Mesendoderm (in vitro differentiated cells): ENCODE measurements at regions not wholly inside any gene's neighbourhood (a gene's known extent, or its start where the extent isn't known, plus 50 kb on each side); places are given as distances from the start of the nearest gene placed in this dataset.
A peak's percentile ranks its signal among the peaks of the same experiment; 100 is the strongest.

Experiments
- DNase-seq: peaks from one replicate; pipeline ENCODE4 v3.0.0; 2013
- H2AK5ac ChIP-seq: 2 replicates; pipeline ENCODE4 v1.6.1; 2013; ENCODE audit warnings: low read length, inconsistent platforms
- H2BK120ac ChIP-seq: 2 replicates; pipeline ENCODE4 v1.6.1; 2013; ENCODE audit warnings: low read depth, mild to moderate bottlenecking, low read length, moderate library complexity, mixed read lengths
- H2BK15ac ChIP-seq: replicated peaks from 2 replicates; pipeline ENCODE4 v1.6.1; 2013; ENCODE audit warnings: low read depth, mild to moderate bottlenecking, moderate library complexity
- H2BK5ac ChIP-seq: 2 replicates; pipeline ENCODE4 v1.6.1; 2013; ENCODE audit warnings: low read length, inconsistent platforms
- H3K18ac ChIP-seq: 2 replicates; pipeline ENCODE4 v1.6.1; 2013; ENCODE audit warnings: mild to moderate bottlenecking, low read length, mixed read lengths
- H3K23ac ChIP-seq: one replicate; pipeline ENCODE4 v1.6.1; 2013; ENCODE audit warnings: low read length
- H3K27ac ChIP-seq: 2 replicates; pipeline ENCODE4 v1.5.1; 2013; ENCODE audit warnings: low read depth, mild to moderate bottlenecking, inconsistent platforms, low read length, moderate library complexity
- H3K27me3 ChIP-seq: 2 replicates; pipeline ENCODE4 v1.6.1; 2013; ENCODE audit warnings: low read length, control low read depth, mild to moderate bottlenecking, inconsistent platforms; ENCODE audit not compliant: insufficient read depth, poor library complexity
- H3K36me3 ChIP-seq: 2 replicates; pipeline ENCODE4 v1.6.1; 2013; ENCODE audit warnings: low read length, inconsistent platforms; ENCODE audit not compliant: control insufficient read depth, insufficient read depth
- H3K4ac ChIP-seq: one replicate; pipeline ENCODE4 v1.6.1; 2013; ENCODE audit warnings: low read depth, mild to moderate bottlenecking, low read length, moderate library complexity
- H3K4me1 ChIP-seq: 2 replicates; pipeline ENCODE4 v1.6.1; 2013; ENCODE audit warnings: low read depth, low read length, inconsistent platforms; ENCODE audit not compliant: control insufficient read depth
- H3K4me2 ChIP-seq: 2 replicates; pipeline ENCODE4 v1.6.1; 2013; ENCODE audit warnings: low read length
- H3K4me3 ChIP-seq: 2 replicates; pipeline ENCODE4 v1.5.1; 2013; ENCODE audit warnings: mild to moderate bottlenecking, low read length
- H3K56ac ChIP-seq: one replicate; pipeline ENCODE4 v1.6.1; 2013; ENCODE audit warnings: low read length
- H3K79me1 ChIP-seq: 2 replicates; pipeline ENCODE4 v1.6.1; 2013; ENCODE audit warnings: low read length, inconsistent platforms
- H3K79me2 ChIP-seq: 2 replicates; pipeline ENCODE4 v1.6.1; 2013; ENCODE audit warnings: mild to moderate bottlenecking, low read length; ENCODE audit not compliant: control insufficient read depth, insufficient read depth
- H3K9ac ChIP-seq: 2 replicates; pipeline ENCODE4 v1.6.1; 2013; ENCODE audit warnings: low read length, inconsistent platforms
- H4K5ac ChIP-seq: one replicate; pipeline ENCODE4 v1.6.1; 2013; ENCODE audit warnings: low read length
- H4K8ac ChIP-seq: one replicate; pipeline ENCODE4 v1.6.1; 2013; ENCODE audit warnings: low read depth, mild to moderate bottlenecking, control low read depth, low read length, moderate library complexity
- WGBS: extraction: QIAGEN DNeasy Blood & Tissue Kit; methylation state at CpG from one replicate; pipeline ENCODE4 v1.1.7; 2013; ENCODE audit warnings: low lambda C conversion rate, missing lambda C conversion rate; ENCODE audit not compliant: insufficient coverage; ENCODE audit errors: extremely low coverage; 5-methylcytosine and 5-hydroxymethylcytosine counted together

- Histone ChIP-seq H4K8ac (no peak overlapping the region), H4K5ac (no peak overlapping the region), H2BK120ac (no peak overlapping the region), H3K4me3 (no peak overlapping the region), H2BK15ac (no peak overlapping the region), H2AK5ac (no peak overlapping the region), H3K27ac (no peak overlapping the region), H3K56ac (no peak overlapping the region), H3K79me1 (no peaks in the 10 kb centered on the region), H3K79me2 (no peaks in the 10 kb centered on the region), H3K4me2 (no peak overlapping the region), H3K18ac (no peak overlapping the region), H3K9ac (no peak overlapping the region), H3K27me3 (no peaks in the 10 kb centered on the region), H2BK5ac (no peak overlapping the region), H3K23ac (no peak overlapping the region), H3K4me1 (no peaks in the 10 kb centered on the region), H3K36me3 (no peaks in the 10 kb centered on the region), H3K4ac (no peak overlapping the region)
- DNase-seq, result no peak
- WGBS, result no CpG with 5 or more reads among the region's 1 CpG
Observed at GRCh38 chr5:86890375-86890774, 272.6 kb downstream of the COX7C start.

DNA sequence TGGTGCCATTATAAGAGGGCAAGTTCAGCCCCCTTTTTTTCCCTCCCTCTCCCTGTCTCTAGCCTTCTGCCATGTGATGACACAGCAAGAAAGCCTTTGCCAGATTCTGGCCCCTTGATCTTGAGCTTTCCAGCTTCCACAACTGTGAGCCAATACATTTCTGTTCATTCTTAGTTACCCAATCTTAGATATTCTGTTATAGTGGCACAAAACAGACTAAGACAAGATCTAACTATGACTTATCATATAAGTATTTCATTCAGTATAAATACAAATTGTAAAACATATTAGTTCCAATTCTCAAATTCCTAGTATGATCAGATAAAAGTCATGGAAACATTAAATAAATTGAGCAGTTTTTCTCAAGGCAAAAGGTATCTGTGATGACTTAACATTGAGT lies 276.3 kb downstream of the COX7C start:
- Histone ChIP-seq H3K9ac (no peak overlapping the region), H3K79me1 (no peaks in the 10 kb centered on the region), H3K27ac (no peak overlapping the region), H3K27me3 (no peaks in the 10 kb centered on the region), H2AK5ac (no peak overlapping the region), H4K8ac (no peak overlapping the region), H2BK5ac (no peak overlapping the region), H4K5ac (no peak overlapping the region), H2BK120ac (no peak overlapping the region), H2BK15ac (no peak overlapping the region), H3K4ac (no peak overlapping the region), H3K4me2 (no peak overlapping the region), H3K79me2 (no peaks in the 10 kb centered on the region), H3K4me1 (no peaks in the 10 kb centered on the region), H3K23ac (no peak overlapping the region), H3K18ac (no peak overlapping the region), H3K36me3 (no peaks in the 10 kb centered on the region), H3K4me3 (no peak overlapping the region), H3K56ac (no peak overlapping the region)
- DNase-seq, result no peak

GRCh38 chr5:86896916-86897315 lies 279.2 kb downstream of the COX7C start:
- Histone ChIP-seq H3K23ac (no peak overlapping the region), H3K4me2 (no peak overlapping the region), H2BK120ac (no peak overlapping the region), H3K27ac (no peak overlapping the region), H3K18ac (no peak overlapping the region), H4K8ac (no peak overlapping the region), H3K36me3 (no peaks in the 10 kb centered on the region), H2BK15ac (no peak overlapping the region), H2BK5ac (no peak overlapping the region), H3K9ac (no peak overlapping the region), H4K5ac (no peak overlapping the region), H3K79me1 (no peaks in the 10 kb centered on the region), H3K4me3 (no peak overlapping the region), H3K27me3 (no peaks in the 10 kb centered on the region), H3K79me2 (no peaks in the 10 kb centered on the region), H3K4me1 (no peaks in the 10 kb centered on the region), H2AK5ac (no peak overlapping the region), H3K56ac (no peak overlapping the region), H3K4ac (no peak overlapping the region)
- no CpG with 5 or more reads among the region's 1 CpG for WGBS
- peak; percentile 73 for DNase-seq

GRCh38 chr5:86909418-86910295 lies 291.9 kb downstream of the COX7C start:
- H3K4me1 ChIP-seq, result no peaks in the 10 kb centered on the region
- DNase-seq, result peak; percentile 11
- no peak overlapping the region for H3K4ac ChIP-seq
- no CpG with 5 or more reads among the region's 6 CpGs for WGBS
- H3K23ac ChIP-seq, result no peak overlapping the region
- H2BK15ac ChIP-seq, result no peak overlapping the region
- H3K9ac ChIP-seq, result no peak overlapping the region
- H3K27me3 ChIP-seq, result no peaks in the 10 kb centered on the region
- H3K79me1 ChIP-seq, result no peaks in the 10 kb centered on the region
- H2BK120ac ChIP-seq, result no peak overlapping the region
- H3K18ac ChIP-seq, result no peak overlapping the region
- no peak overlapping the region for H3K4me2 ChIP-seq
- no peak overlapping the region for H3K56ac ChIP-seq
- no peak overlapping the region for H4K8ac ChIP-seq
- no peak overlapping the region for H2BK5ac ChIP-seq
- H3K4me3 ChIP-seq, result no peak overlapping the region
- no peak overlapping the region for H2AK5ac ChIP-seq
- H3K79me2 ChIP-seq, result no peaks in the 10 kb centered on the region
- no peak overlapping the region for H3K27ac ChIP-seq
- no peaks in the 10 kb centered on the region for H3K36me3 ChIP-seq
- no peak overlapping the region for H4K5ac ChIP-seq

- H2BK120ac ChIP-seq, result no peak overlapping the region
- H2BK5ac ChIP-seq, result no peak overlapping the region
- H3K23ac ChIP-seq, result no peak overlapping the region
- no peak overlapping the region for H4K5ac ChIP-seq
- peak; percentile 55 for DNase-seq
- no peaks in the 10 kb centered on the region for H3K27me3 ChIP-seq
- H3K4me2 ChIP-seq, result no peak overlapping the region
- no peaks in the 10 kb centered on the region for H3K36me3 ChIP-seq
- no CpG with 5 or more reads among the region's 2 CpGs for WGBS
- no peaks in the 10 kb centered on the region for H3K79me1 ChIP-seq
- no peak overlapping the region for H3K56ac ChIP-seq
- H2AK5ac ChIP-seq, result no peak overlapping the region
- no peaks in the 10 kb centered on the region for H3K79me2 ChIP-seq
- H3K4me3 ChIP-seq, result no peak overlapping the region
- H3K4me1 ChIP-seq, result no peaks in the 10 kb centered on the region
- no peak overlapping the region for H3K9ac ChIP-seq
- H3K18ac ChIP-seq, result no peak overlapping the region
- H4K8ac ChIP-seq, result no peak overlapping the region
- H3K27ac ChIP-seq, result no peak overlapping the region
- no peak overlapping the region for H2BK15ac ChIP-seq
- no peak overlapping the region for H3K4ac ChIP-seq
Observed at GRCh38 chr5:86917117-86917579, 299.4 kb downstream of the COX7C start.

- DNase-seq, result no peak
- Histone ChIP-seq H3K27ac (no peak overlapping the region), H3K56ac (no peak overlapping the region), H2AK5ac (no peak overlapping the region), H3K27me3 (no peaks in the 10 kb centered on the region), H2BK5ac (no peak overlapping the region), H3K4ac (no peak overlapping the region), H4K8ac (no peak overlapping the region), H3K9ac (no peak overlapping the region), H3K4me3 (no peak overlapping the region), H3K4me2 (no peak overlapping the region), H3K4me1 (no peaks in the 10 kb centered on the region), H3K18ac (no peak overlapping the region), H3K23ac (no peak overlapping the region), H3K36me3 (no peaks in the 10 kb centered on the region), H2BK15ac (no peak overlapping the region), H4K5ac (no peak overlapping the region), H3K79me1 (no peaks in the 10 kb centered on the region), H2BK120ac (no peak overlapping the region), H3K79me2 (no peaks in the 10 kb centered on the region)
- WGBS, result no CpG with 5 or more reads among the region's 4 CpGs
Observed at GRCh38 chr5:86918246-86918645, 300.5 kb downstream of the COX7C start.
